ENCODE measurements at regions not wholly inside any gene's neighbourhood (a gene's known extent, or its start where the extent isn't known, plus 50 kb on each side); places are given as distances from the start of the nearest gene placed in this dataset.

- no peak for TF ChIP-seq CTCF (IDR thresholded peaks at IDR 0.05; ENCODE audit: insufficient read depth, low read depth, low read length, missing control alignments)
- no peak overlapping the region for H3K4me3 ChIP-seq (ENCODE audit: low read length)
- no peak for DNase-seq (ENCODE audit: low read depth)
Measured at GRCh38 chr4:18749391-18749790, 727.8 kb upstream of the LCORL start.

DNA sequence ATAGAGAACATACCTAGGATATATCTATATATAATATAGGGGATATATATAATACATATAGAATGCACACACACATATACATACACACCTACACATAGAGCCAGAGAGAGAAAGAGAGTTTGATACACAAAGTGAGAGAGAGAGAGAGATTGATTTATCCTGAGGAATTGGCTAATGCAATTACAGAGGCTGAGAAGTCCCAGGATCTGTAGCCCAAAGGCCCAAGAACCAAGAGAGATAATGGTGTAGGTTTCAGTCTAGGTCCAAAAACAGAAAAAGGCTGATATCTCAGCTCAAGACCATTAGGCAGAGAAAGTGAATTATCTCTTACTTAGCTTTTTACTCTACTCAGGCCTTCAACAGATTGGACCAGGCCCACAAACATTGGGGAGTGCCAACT is 715.0 kb upstream of the LCORL start:
- no peak for DNase-seq (ENCODE audit: low read depth)
- no peak overlapping the region for H3K4me3 ChIP-seq (ENCODE audit: low read length)
- TF ChIP-seq CTCF (IDR thresholded peaks at IDR 0.05; ENCODE audit: insufficient read depth, low read depth, low read length, missing control alignments), result no peak

GRCh38 chr4:18735740-18736268 is 714.2 kb upstream of the LCORL start:
- no peak for TF ChIP-seq CTCF (IDR thresholded peaks at IDR 0.05; ENCODE audit: insufficient read depth, low read depth, low read length, missing control alignments)
- no peak for DNase-seq (ENCODE audit: low read depth)
- no peak overlapping the region for H3K4me3 ChIP-seq (ENCODE audit: low read length)

GRCh38 chr4:18734405-18734804 is 712.9 kb upstream of the LCORL start:
- no peak overlapping the region for H3K4me3 ChIP-seq (ENCODE audit: low read length)
- no peak for DNase-seq (ENCODE audit: low read depth)
- no peak for TF ChIP-seq CTCF (IDR thresholded peaks at IDR 0.05; ENCODE audit: insufficient read depth, low read depth, low read length, missing control alignments)

GRCh38 chr4:18733961-18734360 is 712.4 kb upstream of the LCORL start:
- H3K4me3 ChIP-seq (ENCODE audit: low read length), result no peak overlapping the region
- no peak for TF ChIP-seq CTCF (IDR thresholded peaks at IDR 0.05; ENCODE audit: insufficient read depth, low read depth, low read length, missing control alignments)
- DNase-seq (ENCODE audit: low read depth), result no peak

DNA sequence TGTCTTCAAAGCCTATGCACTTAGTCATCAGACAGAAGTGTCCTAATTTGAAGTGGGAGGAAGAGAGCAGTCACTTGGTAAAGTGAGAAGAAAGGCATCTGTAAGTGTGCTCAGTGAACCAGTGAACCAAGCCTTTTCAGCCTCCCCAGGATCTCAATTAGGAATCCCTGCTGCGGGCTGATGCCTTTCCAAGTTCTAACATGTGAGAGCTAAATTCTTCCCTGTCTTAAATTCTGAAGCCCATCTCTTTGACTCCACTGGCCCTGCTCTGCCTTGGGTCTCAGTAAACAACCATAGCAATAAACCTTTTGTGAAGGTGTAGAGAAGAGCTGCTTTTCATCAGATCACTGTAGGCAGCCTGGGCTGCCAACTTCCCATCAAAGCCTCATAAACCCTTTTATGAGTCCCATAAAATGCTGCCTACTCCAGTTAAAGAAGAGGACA is 701.2 kb upstream of the LCORL start:
- TF ChIP-seq CTCF (IDR thresholded peaks at IDR 0.05; ENCODE audit: insufficient read depth, low read depth, low read length, missing control alignments), result no peak
- DNase-seq (ENCODE audit: low read depth), result no peak
- H3K4me3 ChIP-seq (ENCODE audit: low read length), result no peak overlapping the region

GRCh38 chr4:18698119-18698883 is 676.7 kb upstream of the LCORL start:
- no peak overlapping the region for H3K4me3 ChIP-seq (ENCODE audit: low read length)
- DNase-seq (ENCODE audit: low read depth), result no peak
- TF ChIP-seq CTCF (IDR thresholded peaks at IDR 0.05; ENCODE audit: insufficient read depth, low read depth, low read length, missing control alignments), result no peak
